Activated CD4-positive, alpha-beta T cell treated with anti-CD3 and anti-CD28 coated beads, Interleukin-2, amount 50 U/mL, for 24 hours (primary cell): ENCODE measurements at regions not wholly inside any gene's neighbourhood (a gene's known extent, or its start where the extent isn't known, plus 50 kb on each side); places are given as distances from the start of the nearest gene placed in this dataset.

Source experiments
- DNase-seq, 2 donors: peaks; one replicate each; pipeline ENCODE4 v3.0.0-alpha.2; 2020; ENCODE audit warnings: low read depth in 1 of 2, low spot score in 1 of 2

- no peak for DNase-seq
Observed at GRCh38 chr10:1853801-1854200, 116.5 kb upstream of the ADARB2 start.

GRCh38 chr10:1852841-1853240 lies 115.5 kb upstream of the ADARB2 start:
- DNase-seq, result no peak

DNA sequence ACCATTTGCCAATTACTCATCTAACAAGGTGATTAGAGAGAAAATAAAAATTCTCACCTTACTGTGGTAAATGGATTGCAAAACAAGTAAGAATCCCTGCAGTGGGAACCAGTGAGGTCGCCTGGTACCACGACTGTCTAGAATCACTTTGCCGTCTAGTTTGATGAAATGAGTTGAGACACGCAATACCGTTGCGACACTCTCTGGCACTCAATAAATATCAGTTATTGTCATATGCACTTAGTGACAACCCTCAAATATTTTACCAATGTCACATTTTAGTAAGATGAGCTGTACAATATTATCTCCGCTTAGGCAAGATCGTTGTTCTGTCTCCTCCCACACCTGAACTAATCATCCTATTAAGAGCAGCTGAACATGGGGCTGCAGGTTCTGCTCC lies 114.4 kb upstream of the ADARB2 start:
- no peak for DNase-seq

DNA sequence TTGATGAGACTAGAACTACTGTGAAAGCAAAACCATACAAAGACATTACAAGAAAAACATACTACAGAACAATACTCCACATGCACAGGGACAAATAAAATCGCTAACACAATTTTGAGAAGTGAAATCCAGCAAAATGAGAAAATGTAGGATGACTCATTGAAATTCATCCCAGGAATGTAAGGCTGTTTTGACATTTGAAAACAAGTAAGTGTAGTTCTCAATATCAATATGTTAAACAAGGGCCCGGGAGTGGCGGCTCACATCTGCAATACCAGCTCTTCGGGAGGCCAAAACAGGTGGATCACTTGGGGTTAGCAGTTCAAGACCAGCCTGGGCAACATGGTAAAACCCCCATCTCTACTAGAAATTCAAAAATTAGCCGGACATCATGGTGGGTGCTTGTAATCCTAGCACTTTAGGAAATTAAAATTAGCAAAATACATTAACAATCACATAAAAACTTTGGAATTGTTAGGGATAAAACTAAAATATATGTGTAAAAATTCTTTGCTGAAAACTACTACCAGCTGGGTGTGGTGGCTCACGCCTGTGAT lies 113.7 kb upstream of the ADARB2 start:
- DNase-seq, result no peak

- DNase-seq, result no peak
Observed at GRCh38 chr10:1847361-1847760, 110.0 kb upstream of the ADARB2 start.

GRCh38 chr10:1846032-1846431 lies 108.7 kb upstream of the ADARB2 start:
- DNase-seq, result no peak

GRCh38 chr10:1841759-1842158 lies 104.4 kb upstream of the ADARB2 start:
- DNase-seq, result no peak

- no peak for DNase-seq
Observed at GRCh38 chr10:1829712-1830111, 92.4 kb upstream of the ADARB2 start.

DNA sequence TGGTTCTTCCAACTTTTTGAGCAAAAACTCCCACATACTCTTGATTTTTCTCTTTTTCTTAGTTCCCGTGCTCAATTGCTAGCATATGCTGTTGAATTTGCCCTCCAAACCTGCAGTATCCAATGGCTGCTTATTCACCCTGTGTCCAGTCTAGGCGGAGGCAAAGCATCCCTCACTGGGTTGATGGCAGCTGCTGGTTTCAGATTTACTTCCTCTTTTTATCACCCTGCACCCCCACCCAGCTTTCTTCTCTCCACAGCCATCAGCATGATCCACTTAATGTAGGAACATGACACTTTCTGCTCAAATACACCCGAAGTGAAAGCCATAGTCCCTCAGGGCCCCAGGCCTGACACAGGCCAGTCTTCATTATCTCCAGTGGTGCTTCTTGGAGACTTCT lies 87.6 kb upstream of the ADARB2 start:
- no peak for DNase-seq

GRCh38 chr10:1814556-1814955 lies 77.2 kb upstream of the ADARB2 start:
- no peak for DNase-seq

- DNase-seq, result no peak
Observed at GRCh38 chr10:1809139-1809741, 71.9 kb upstream of the ADARB2 start.

DNA sequence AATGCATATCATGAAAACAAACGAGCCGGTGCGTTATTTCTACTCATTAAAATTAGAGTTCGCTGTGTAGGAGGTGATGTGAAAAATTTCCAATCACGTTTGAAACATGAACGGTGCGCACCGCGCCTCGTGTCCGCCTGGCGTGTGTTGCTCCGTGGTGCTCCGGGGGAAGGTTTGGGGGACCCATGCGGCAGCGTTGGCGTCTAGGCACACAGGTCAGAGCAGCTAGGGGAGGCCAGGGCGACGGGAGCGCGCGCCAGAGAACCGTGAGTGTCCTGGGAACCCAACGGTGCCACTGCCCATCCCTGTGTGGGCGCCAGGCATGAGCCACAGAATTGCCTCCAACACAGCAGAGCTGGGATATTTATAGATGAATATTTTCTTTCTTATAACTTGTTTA lies 70.6 kb upstream of the ADARB2 start:
- DNase-seq, result no peak

DNA sequence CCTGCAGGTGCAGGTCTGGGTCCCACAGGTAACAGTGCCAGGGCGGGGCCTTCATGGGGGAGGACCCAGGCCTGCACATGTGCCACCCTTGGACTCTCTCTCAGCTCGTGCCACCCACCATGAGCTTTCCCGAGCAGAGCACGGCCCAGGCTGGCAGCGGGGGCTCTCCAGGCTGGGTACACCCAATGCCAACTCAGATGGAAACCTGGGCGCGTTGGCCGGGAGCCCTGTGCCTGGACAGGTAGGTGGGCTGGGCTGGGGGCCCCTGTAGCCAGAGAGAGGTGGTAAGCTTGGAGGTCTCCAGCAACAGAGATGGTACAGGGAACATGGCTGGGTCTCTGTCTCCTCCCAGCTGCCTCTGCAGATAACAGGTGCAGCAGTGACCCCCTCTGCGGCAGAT lies 69.9 kb upstream of the ADARB2 start:
- no peak for DNase-seq

DNA sequence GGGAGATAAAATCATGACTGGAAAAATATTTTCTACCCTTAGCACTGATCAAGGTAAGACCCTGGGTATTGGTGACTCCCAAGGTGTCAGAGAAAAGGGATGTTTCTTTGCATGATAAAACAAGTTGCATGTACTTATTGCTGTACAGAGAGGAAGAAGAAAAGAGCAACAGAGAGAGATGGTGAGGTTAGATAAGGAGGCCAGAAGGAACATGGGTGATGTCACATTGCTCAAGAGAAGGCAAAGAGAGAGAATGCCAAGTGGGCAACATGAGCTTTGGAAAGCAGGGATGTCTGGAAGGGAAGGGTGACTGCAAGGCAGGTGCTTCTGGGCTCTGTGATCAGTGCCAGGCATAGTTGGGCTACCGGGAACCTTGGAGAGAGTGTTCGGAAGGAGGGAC lies 65.1 kb upstream of the ADARB2 start:
- DNase-seq, result no peak

DNA sequence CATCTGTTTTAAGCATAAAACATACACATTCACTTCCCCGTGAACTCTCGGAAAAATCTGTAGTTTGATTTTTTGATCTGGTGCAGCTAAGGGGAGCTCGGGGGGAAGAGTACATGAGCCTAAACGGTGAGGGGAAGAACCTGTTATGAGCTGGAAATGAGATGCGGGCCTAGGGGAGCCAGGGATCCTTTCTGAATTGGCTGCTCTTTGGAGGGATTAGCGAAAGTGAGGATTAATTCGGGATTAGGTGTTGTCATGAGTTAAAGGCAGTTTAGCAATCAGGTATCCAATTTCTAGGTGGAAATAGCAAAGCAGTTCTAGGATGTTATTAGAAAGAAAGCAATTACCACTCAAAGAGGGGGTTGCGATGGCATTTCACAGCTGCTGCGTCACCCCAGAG lies 51.1 kb upstream of the ADARB2 start:
- no peak for DNase-seq
